Panc1 (cell line): ENCODE measurements at regions not wholly inside any gene's neighbourhood (a gene's known extent, or its start where the extent isn't known, plus 50 kb on each side); places are given as distances from the start of the nearest gene placed in this dataset.

Experiments used
- ATAC-seq: fragments of 200-7000 bp; cut with Tn5 transposase; 2 replicates; pipeline ENCODE4 v1.9.1; 2020; ENCODE audit warnings: mild to moderate bottlenecking, moderate library complexity
- BruUV-seq: library from RNA; stranded (reverse); fragments of 400-500 nt; replicated peaks from 2 replicates; lab custom pipeline; 2021; lab: Mats Ljungman, UMichigan
- CTCF ChIA-PET: fragments of 300-600 bp; sonication (Branson Sonifier 250); formaldehyde crosslinking; loops from one replicate; lab custom pipeline; 2022; ENCODE audit warnings: antibody characterized with exemption; lab: Charles Lee
- POLR2A ChIA-PET: fragments of 300-600 bp; sonication (Branson Sonifier 250); formaldehyde crosslinking; loops from one replicate; lab custom pipeline; 2022; ENCODE audit warnings: antibody characterized with exemption; lab: Charles Lee
- DNase-seq: peaks from one replicate; pipeline ENCODE4 v3.0.0-alpha.2; 2010; ENCODE audit warnings: low read depth, low spot score
- H3K27ac ChIP-seq: 2 replicates; pipeline ENCODE4 v1.5.1; 2011; ENCODE audit warnings: mild to moderate bottlenecking, low read length, inconsistent platforms
- H3K27me3 ChIP-seq: fragments of 200-500 bp; sonication (Bioruptor generic); 2 replicates; pipeline ENCODE4 v1.6.0; 2014; ENCODE audit warnings: low read length, inconsistent platforms; ENCODE audit not compliant: control insufficient read depth, insufficient read depth
- H3K36me3 ChIP-seq: fragments of 200-500 bp; sonication (Bioruptor generic); 2 replicates; pipeline ENCODE4 v1.5.1; 2014; ENCODE audit warnings: inconsistent platforms, mild to moderate bottlenecking, low read length, moderate library complexity; ENCODE audit not compliant: control insufficient read depth, insufficient read depth
- H3K4me1 ChIP-seq: 2 replicates; pipeline ENCODE4 v1.5.1; 2011; ENCODE audit warnings: inconsistent platforms, mild to moderate bottlenecking, low read length, moderate library complexity; ENCODE audit not compliant: control insufficient read depth, insufficient read depth
- H3K4me3 ChIP-seq, 2 experiments: 2 replicates each; pipeline ENCODE4 v1.5.1; 2011 to 2012; ENCODE audit warnings: low read depth in 2 of 2, low read length in 2 of 2, mild to moderate bottlenecking in 2 of 2, inconsistent platforms in 1 of 2, moderate library complexity in 1 of 2
- H3K9me3 ChIP-seq: fragments of 200-500 bp; sonication (Bioruptor generic); 2 replicates; pipeline ENCODE4 v1.5.1; 2014; ENCODE audit warnings: low read depth, mild to moderate bottlenecking, inconsistent platforms, low read length, moderate library complexity; ENCODE audit not compliant: control insufficient read depth, insufficient read depth
- POLR2AphosphoS5 ChIP-seq: IDR thresholded peaks from 2 replicates; pipeline ENCODE4 v1.6.1; 2012; ENCODE audit warnings: mild to moderate bottlenecking, low read depth, low read length, moderate library complexity
- SIN3A ChIP-seq: IDR thresholded peaks from 2 replicates; pipeline ENCODE4 v1.6.1; 2012; ENCODE audit warnings: low read depth, mild to moderate bottlenecking, low read length, moderate library complexity, borderline replicate concordance; ENCODE audit not compliant: insufficient read depth
- TCF7L2 ChIP-seq: IDR thresholded peaks from 2 replicates; pipeline ENCODE4 v1.6.1; 2011; ENCODE audit warnings: mild to moderate bottlenecking, low read depth, low read length, inconsistent platforms
- in situ Hi-C: cut with HindIII; loops from 2 replicates; pipeline ENCODE4 v1.10.0; 2016; ENCODE audit warnings: low sequenced_read_pairs, low pct_unique_long_range_greater_than_20kb
- intact Hi-C: fragments of 100-400 bp; cut with micrococcal nuclease; formaldehyde crosslinking; loops from one replicate; pipeline ENCODE4 v1.10.0; 2022; ENCODE audit not compliant: unreplicated experiment
- TF ChIP-seq, protein P1 (sequence below): fragments of 450-650 bp; IDR thresholded peaks from 2 replicates; pipeline ENCODE4 v1.5.1; 2017; ENCODE audit warnings: mild to moderate bottlenecking
- TF ChIP-seq, protein P2 (sequence below), 2 experiments: IDR thresholded peaks; 2 replicates each; pipeline ENCODE4 v1.6.1; 2011 to 2012; ENCODE audit warnings: low read depth in 2 of 2, control low read depth in 1 of 2, low read length in 1 of 2, mild to moderate bottlenecking in 1 of 2, moderate library complexity in 1 of 2; ENCODE audit not compliant: insufficient read depth in 1 of 2

DNA sequence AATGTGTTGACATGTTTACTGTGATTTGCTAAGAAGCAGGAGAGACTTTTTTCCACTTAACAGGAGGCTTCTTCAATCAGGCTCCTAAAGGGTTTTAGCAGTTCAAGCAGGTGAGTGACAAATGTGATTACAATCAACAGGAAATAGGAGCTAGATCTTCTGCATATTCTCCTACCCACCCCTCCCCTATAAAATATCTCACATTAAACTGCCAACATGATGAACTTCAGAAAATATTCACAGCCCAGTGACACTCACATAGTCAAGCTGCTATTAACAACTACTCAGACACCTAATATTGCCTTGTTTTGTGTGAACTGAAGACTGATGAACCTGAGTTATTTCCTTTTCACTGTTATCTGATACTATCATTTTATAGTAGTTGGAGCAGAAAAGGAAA is 55.9 kb upstream of the ANTXR2 start:
- H3K36me3 ChIP-seq, result no peaks in the 10 kb centered on the region
- in situ Hi-C loops, result no loop called here
- POLR2A ChIA-PET, result no interaction called here
- H3K27me3 ChIP-seq, result no peaks in the 10 kb centered on the region
- BruUV-seq, result no TSS peak
- TF ChIP-seq, protein P1, sequence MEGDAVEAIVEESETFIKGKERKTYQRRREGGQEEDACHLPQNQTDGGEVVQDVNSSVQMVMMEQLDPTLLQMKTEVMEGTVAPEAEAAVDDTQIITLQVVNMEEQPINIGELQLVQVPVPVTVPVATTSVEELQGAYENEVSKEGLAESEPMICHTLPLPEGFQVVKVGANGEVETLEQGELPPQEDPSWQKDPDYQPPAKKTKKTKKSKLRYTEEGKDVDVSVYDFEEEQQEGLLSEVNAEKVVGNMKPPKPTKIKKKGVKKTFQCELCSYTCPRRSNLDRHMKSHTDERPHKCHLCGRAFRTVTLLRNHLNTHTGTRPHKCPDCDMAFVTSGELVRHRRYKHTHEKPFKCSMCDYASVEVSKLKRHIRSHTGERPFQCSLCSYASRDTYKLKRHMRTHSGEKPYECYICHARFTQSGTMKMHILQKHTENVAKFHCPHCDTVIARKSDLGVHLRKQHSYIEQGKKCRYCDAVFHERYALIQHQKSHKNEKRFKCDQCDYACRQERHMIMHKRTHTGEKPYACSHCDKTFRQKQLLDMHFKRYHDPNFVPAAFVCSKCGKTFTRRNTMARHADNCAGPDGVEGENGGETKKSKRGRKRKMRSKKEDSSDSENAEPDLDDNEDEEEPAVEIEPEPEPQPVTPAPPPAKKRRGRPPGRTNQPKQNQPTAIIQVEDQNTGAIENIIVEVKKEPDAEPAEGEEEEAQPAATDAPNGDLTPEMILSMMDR, result no peak
- TF ChIP-seq, protein P2, sequence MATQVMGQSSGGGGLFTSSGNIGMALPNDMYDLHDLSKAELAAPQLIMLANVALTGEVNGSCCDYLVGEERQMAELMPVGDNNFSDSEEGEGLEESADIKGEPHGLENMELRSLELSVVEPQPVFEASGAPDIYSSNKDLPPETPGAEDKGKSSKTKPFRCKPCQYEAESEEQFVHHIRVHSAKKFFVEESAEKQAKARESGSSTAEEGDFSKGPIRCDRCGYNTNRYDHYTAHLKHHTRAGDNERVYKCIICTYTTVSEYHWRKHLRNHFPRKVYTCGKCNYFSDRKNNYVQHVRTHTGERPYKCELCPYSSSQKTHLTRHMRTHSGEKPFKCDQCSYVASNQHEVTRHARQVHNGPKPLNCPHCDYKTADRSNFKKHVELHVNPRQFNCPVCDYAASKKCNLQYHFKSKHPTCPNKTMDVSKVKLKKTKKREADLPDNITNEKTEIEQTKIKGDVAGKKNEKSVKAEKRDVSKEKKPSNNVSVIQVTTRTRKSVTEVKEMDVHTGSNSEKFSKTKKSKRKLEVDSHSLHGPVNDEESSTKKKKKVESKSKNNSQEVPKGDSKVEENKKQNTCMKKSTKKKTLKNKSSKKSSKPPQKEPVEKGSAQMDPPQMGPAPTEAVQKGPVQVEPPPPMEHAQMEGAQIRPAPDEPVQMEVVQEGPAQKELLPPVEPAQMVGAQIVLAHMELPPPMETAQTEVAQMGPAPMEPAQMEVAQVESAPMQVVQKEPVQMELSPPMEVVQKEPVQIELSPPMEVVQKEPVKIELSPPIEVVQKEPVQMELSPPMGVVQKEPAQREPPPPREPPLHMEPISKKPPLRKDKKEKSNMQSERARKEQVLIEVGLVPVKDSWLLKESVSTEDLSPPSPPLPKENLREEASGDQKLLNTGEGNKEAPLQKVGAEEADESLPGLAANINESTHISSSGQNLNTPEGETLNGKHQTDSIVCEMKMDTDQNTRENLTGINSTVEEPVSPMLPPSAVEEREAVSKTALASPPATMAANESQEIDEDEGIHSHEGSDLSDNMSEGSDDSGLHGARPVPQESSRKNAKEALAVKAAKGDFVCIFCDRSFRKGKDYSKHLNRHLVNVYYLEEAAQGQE (IDR thresholded peaks at IDR 0.05; ENCODE audit: insufficient read depth in 1 of 2, low read depth in 2 of 2, low read length in 1 of 2), result no peak
- ATAC-seq (no peak), DNase-seq (no peak)
- peak overlapping the region; percentile 88 for H3K27ac ChIP-seq
- H3K4me3 ChIP-seq, result no peak overlapping the region
- intact Hi-C loops, result no loop called here
- peaks cover 14% of the 10 kb centered on the region; the same call in 1 of the 2 replicates for H3K4me1 ChIP-seq
- H3K9me3 ChIP-seq, result peaks cover 4% of the 10 kb centered on the region; the same call in 1 of the 2 replicates
- CTCF ChIA-PET, result interaction anchor here (0.6 kb wide), 1 partner anchor 74 kb away, joined by 4 read pairs; no protein-coding TSS in a partner anchor

GRCh38 chr4:80127870-80128419 is 54.9 kb upstream of the ANTXR2 start:
- H3K36me3 ChIP-seq, result no peaks in the 10 kb centered on the region
- peaks cover 14% of the 10 kb centered on the region; the same call in 1 of the 2 replicates for H3K4me1 ChIP-seq
- H3K9me3 ChIP-seq, result peaks cover 4% of the 10 kb centered on the region; the same call in 1 of the 2 replicates
- DNase-seq, result no peak
- H3K4me3 ChIP-seq, result no peak overlapping the region
- H3K27me3 ChIP-seq, result no peaks in the 10 kb centered on the region
- H3K27ac ChIP-seq, result peak overlapping the region; percentile 88
- ATAC-seq, result 0 out of 2 replicates have a peak, but pooled peaks have one; percentile 6
- no TSS peak for BruUV-seq
- TF ChIP-seq TCF7L2 (no peak), SIN3A (no peak), POLR2AphosphoS5 (no peak)
- ChIA-PET CTCF (interaction anchor here (0.6 kb wide), 1 partner anchor 739 kb away, joined by 3 read pairs; no protein-coding TSS in a partner anchor), POLR2A (interaction anchor here (0.6 kb wide), 2 partner anchors 56 to 143 kb away, joined by 3 to 6 read pairs; no protein-coding TSS in a partner anchor)
- intact Hi-C loops, result loop anchor here (2.0 kb wide), 1 partner anchor 57 kb away; no protein-coding TSS in a partner anchor
- in situ Hi-C loops, result no loop called here

- Histone ChIP-seq H3K27ac (peak overlapping the region; percentile 86), H3K27me3 (no peaks in the 10 kb centered on the region), H3K4me3 (no peak overlapping the region), H3K36me3 (no peaks in the 10 kb centered on the region), H3K9me3 (no peaks in the 10 kb centered on the region; the same call in 1 of the 2 replicates), H3K4me1 (peaks cover 14% of the 10 kb centered on the region; the same call in 1 of the 2 replicates)
- no TSS peak for BruUV-seq
- ChIA-PET CTCF (no interaction called here), POLR2A (no interaction called here)
- in situ Hi-C loops, result no loop called here
- DNase-seq, result no peak
- TF ChIP-seq, protein P2 (IDR thresholded peaks at IDR 0.05; ENCODE audit: insufficient read depth in 1 of 2, low read depth in 2 of 2, low read length in 1 of 2), result no peak
- TF ChIP-seq POLR2AphosphoS5 (no peak), SIN3A (no peak), TCF7L2 (no peak)
- TF ChIP-seq, protein P1, result no peak
- intact Hi-C loops, result loop anchor here (2.0 kb wide), 1 partner anchor 58 kb away; no protein-coding TSS in a partner anchor
- no peak for ATAC-seq
Observed at GRCh38 chr4:80126435-80126834, 53.4 kb upstream of the ANTXR2 start.
